Spleen (tissue), 7 donors: ENCODE measurements at regions not wholly inside any gene's neighbourhood (a gene's known extent, or its start where the extent isn't known, plus 50 kb on each side); places are given as distances from the start of the nearest gene placed in this dataset.

ENCODE experiments used
- POLR2A ChIP-seq, 3 donors: fragments of 450-650 bp; IDR thresholded peaks; one replicate each; pipeline ENCODE4 v1.5.1; 2017; ENCODE audit warnings: antibody characterized with exemption in 3 of 3, mild to moderate bottlenecking in 1 of 3
- TF ChIP-seq, protein P1 (sequence below), 11 experiments: fragments of 200-600 bp in 7 of 11; fragments of 450-650 bp in 4 of 11; sonication (generic) in 4 of 11; IDR thresholded peaks in 8 of 11; conservative IDR thresholded peaks in 3 of 11; 1 replicate in 7 of 11; 2 replicates in 4 of 11; pipeline versions ENCODE4 v1.4.0 to v1.8.0; 2016 to 2021; ENCODE audit warnings: antibody characterized with exemption in 11 of 11, inconsistent platforms in 4 of 11, mild to moderate bottlenecking in 1 of 11
- donor health status: DM: no; HTN: no; CAD: no; lungs with moderate emphysema.
- donor health status: DM: no; HTN: no; CAD: no.
- donor health status: DM: no; HTN: no; CAD: no.

DNA sequence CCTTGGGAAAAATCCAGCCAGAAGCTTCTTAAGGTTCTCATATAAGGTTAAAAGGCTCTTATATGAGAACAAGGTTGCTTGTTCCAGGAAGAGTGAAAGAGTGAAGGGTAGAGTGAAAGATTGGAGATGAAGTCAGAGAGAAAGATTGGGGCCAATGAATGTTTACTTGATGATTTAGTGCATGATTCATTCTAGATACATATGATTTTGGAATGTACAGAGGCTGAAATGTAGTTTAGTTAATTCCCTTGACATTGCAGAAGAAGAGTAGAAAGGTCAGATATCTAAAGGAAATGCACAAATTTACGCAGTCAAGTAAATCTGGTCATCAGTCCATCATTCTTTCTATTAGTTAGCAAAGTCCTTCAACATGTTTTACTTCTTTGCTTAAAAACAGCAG lies 619.8 kb upstream of the ZNF717 start:
- TF ChIP-seq, protein P1, sequence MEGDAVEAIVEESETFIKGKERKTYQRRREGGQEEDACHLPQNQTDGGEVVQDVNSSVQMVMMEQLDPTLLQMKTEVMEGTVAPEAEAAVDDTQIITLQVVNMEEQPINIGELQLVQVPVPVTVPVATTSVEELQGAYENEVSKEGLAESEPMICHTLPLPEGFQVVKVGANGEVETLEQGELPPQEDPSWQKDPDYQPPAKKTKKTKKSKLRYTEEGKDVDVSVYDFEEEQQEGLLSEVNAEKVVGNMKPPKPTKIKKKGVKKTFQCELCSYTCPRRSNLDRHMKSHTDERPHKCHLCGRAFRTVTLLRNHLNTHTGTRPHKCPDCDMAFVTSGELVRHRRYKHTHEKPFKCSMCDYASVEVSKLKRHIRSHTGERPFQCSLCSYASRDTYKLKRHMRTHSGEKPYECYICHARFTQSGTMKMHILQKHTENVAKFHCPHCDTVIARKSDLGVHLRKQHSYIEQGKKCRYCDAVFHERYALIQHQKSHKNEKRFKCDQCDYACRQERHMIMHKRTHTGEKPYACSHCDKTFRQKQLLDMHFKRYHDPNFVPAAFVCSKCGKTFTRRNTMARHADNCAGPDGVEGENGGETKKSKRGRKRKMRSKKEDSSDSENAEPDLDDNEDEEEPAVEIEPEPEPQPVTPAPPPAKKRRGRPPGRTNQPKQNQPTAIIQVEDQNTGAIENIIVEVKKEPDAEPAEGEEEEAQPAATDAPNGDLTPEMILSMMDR (IDR thresholded peaks at IDR 0.05 in 8 of 11, conservative IDR thresholded peaks at IDR 0.05 in 3 of 11) = no peak
- TF ChIP-seq POLR2A (IDR thresholded peaks at IDR 0.05) = no peak
